HFFc6 (cell line): ENCODE measurements at regions not wholly inside any gene's neighbourhood (a gene's known extent, or its start where the extent isn't known, plus 50 kb on each side); places are given as distances from the start of the nearest gene placed in this dataset.

Experiments used
- DNase-seq: peaks from one replicate; pipeline ENCODE4 v3.0.0-alpha.2; 2018
- H3K27ac Mint-ChIP-seq: 2 replicates; pipeline ENCODE4 v1.8.0; 2020; ENCODE audit warnings: mild to moderate bottlenecking, mixed read lengths
- H3K27me3 Mint-ChIP-seq: 2 replicates; pipeline ENCODE4 v1.8.0; 2021; ENCODE audit warnings: mild to moderate bottlenecking, moderate library complexity, mixed read lengths; ENCODE audit not compliant: insufficient read depth
- H3K36me3 Mint-ChIP-seq: 2 replicates; pipeline ENCODE4 v1.8.0; 2021; ENCODE audit warnings: low read depth, mixed read lengths
- H3K4me1 Mint-ChIP-seq: 2 replicates; pipeline ENCODE4 v1.8.0; 2020; ENCODE audit warnings: low read depth, mixed read lengths
- H3K4me3 Mint-ChIP-seq: 2 replicates; pipeline ENCODE4 v1.8.0; 2020; ENCODE audit warnings: mild to moderate bottlenecking, moderate library complexity, mixed read lengths
- H3K9me3 Mint-ChIP-seq: 2 replicates; pipeline ENCODE4 v1.8.0; 2020; ENCODE audit warnings: mild to moderate bottlenecking, mixed read lengths
- CTCF ChIP-seq: fragments of 200-600 bp; sonication (generic); IDR thresholded peaks from 2 replicates; pipeline ENCODE4 v1.5.0; 2021; ENCODE audit warnings: antibody characterized with exemption, mild to moderate bottlenecking

DNA sequence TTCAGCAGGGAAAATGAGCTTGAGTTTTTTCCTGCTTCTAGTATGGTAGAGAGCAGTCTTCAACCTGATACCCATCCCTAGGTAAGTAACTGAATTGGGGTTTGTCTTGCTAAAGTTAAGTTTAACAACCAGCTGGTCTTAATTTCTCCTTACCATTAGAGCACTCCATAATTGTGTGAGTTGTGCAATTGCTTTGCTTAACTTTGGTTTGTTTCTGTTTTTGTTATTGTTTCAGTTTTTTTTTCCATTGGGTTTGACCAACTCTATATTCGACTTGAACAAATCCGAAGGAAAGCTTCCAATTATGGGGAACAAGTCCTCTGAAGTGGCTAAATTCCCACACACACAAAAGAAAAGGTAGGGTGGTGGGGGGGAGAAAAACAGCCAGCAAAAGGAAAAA, 641.1 kb downstream of the PLA2G4A start:
- DNase-seq: no peak
- Mint-ChIP-seq H3K9me3 (peaks cover 35% of the 10 kb centered on the region), H3K27ac (no peak overlapping the region), H3K27me3 (no peaks in the 10 kb centered on the region), H3K4me3 (no peak overlapping the region), H3K4me1 (no peaks in the 10 kb centered on the region), H3K36me3 (no peaks in the 10 kb centered on the region; the same call in 1 of the 2 replicates)
- TF ChIP-seq CTCF: no peak

GRCh38 chr1:187471555-187471954, 642.8 kb downstream of the PLA2G4A start:
- H3K27me3 Mint-ChIP-seq: no peaks in the 10 kb centered on the region
- DNase-seq: no peak

DNA sequence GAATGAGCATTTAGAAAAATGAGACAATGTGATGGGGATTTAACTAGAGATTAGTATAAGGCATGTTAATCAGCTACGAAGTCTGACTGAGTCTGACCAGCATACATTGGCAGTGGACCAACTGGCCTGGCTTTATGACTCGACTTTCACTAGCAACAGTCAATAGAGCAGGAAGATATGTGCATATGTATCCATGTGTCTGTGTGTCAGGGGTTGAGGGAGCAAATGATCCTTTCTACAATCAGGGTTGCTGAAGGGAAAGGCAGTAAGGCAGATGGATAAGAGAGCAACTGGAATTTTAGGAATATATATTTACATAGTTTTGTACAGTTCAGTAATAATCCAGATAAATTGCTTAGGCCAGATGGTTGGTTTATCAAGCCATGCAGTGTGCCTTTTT, 645.6 kb downstream of the PLA2G4A start:
- H3K9me3 Mint-ChIP-seq: peaks cover 20% of the 10 kb centered on the region
- H3K4me1 Mint-ChIP-seq: no peaks in the 10 kb centered on the region
- no peaks in the 10 kb centered on the region for H3K27me3 Mint-ChIP-seq
- TF ChIP-seq CTCF: no peak
- H3K4me3 Mint-ChIP-seq: no peak overlapping the region
- H3K27ac Mint-ChIP-seq: no peak overlapping the region
- no peak for DNase-seq
- H3K36me3 Mint-ChIP-seq: no peaks in the 10 kb centered on the region

More at GRCh38 chr1:187471555-187471954, 642.8 kb downstream of the PLA2G4A start:
- H3K4me1 Mint-ChIP-seq: no peaks in the 10 kb centered on the region
- no peak for TF ChIP-seq CTCF
- H3K27ac Mint-ChIP-seq: no peak overlapping the region
- H3K36me3 Mint-ChIP-seq: no peaks in the 10 kb centered on the region
- peaks cover 26% of the 10 kb centered on the region for H3K9me3 Mint-ChIP-seq
- H3K4me3 Mint-ChIP-seq: no peak overlapping the region

GRCh38 chr1:187476671-187477070, 647.9 kb downstream of the PLA2G4A start:
- no peaks in the 10 kb centered on the region for H3K36me3 Mint-ChIP-seq
- no peaks in the 10 kb centered on the region for H3K27me3 Mint-ChIP-seq
- no peak for DNase-seq
- no peak overlapping the region for H3K27ac Mint-ChIP-seq
- H3K4me3 Mint-ChIP-seq: no peak overlapping the region
- TF ChIP-seq CTCF: peak; percentile 63
- H3K4me1 Mint-ChIP-seq: no peaks in the 10 kb centered on the region
- peaks cover 27% of the 10 kb centered on the region for H3K9me3 Mint-ChIP-seq

GRCh38 chr1:187477103-187477502, 648.4 kb downstream of the PLA2G4A start:
- no peak for DNase-seq
- H3K27me3 Mint-ChIP-seq: no peaks in the 10 kb centered on the region
- TF ChIP-seq CTCF: no peak

GRCh38 chr1:187477535-187477934, 648.8 kb downstream of the PLA2G4A start:
- Mint-ChIP-seq H3K4me1 (no peaks in the 10 kb centered on the region), H3K36me3 (no peaks in the 10 kb centered on the region), H3K27me3 (no peaks in the 10 kb centered on the region), H3K27ac (no peak overlapping the region), H3K9me3 (peaks cover 31% of the 10 kb centered on the region), H3K4me3 (no peak overlapping the region)
- no peak for TF ChIP-seq CTCF
- no peak for DNase-seq

More at GRCh38 chr1:187477103-187477502, 648.4 kb downstream of the PLA2G4A start:
- no peak overlapping the region for H3K27ac Mint-ChIP-seq
- H3K4me1 Mint-ChIP-seq: no peaks in the 10 kb centered on the region
- H3K9me3 Mint-ChIP-seq: peaks cover 31% of the 10 kb centered on the region
- no peak overlapping the region for H3K4me3 Mint-ChIP-seq
- H3K36me3 Mint-ChIP-seq: no peaks in the 10 kb centered on the region
